GM21360 (cell line): ENCODE measurements at regions not wholly inside any gene's neighbourhood (a gene's known extent, or its start where the extent isn't known, plus 50 kb on each side); places are given as distances from the start of the nearest gene placed in this dataset.
"Not testable (repeated sequence)": the region's sequence is repeated elsewhere in the genome, so short reads cannot be mapped to it uniquely, and the experiment has no call there.

Experiments
- ATAC-seq: cut with Tn5 transposase; IDR thresholded peaks from one replicate; pipeline ENCODE4 v1.9.1; 2021; ENCODE audit warnings: mild to moderate bottlenecking, moderate library complexity; ENCODE audit not compliant: unreplicated experiment

- ATAC-seq: no peak
Measured at GRCh38 chr6:99143108-99143861, 195.5 kb upstream of the FBXL4 start.

GRCh38 chr6:99141906-99142305, 194.2 kb upstream of the FBXL4 start:
- ATAC-seq: not testable (repeated sequence)

GRCh38 chr6:99138445-99138844, 190.7 kb upstream of the FBXL4 start:
- no peak for ATAC-seq

- ATAC-seq: no peak
Measured at GRCh38 chr6:99137314-99137713, 189.6 kb upstream of the FBXL4 start.

- no peak for ATAC-seq
Measured at GRCh38 chr6:99136488-99136887, 188.7 kb upstream of the FBXL4 start.

- no peak for ATAC-seq
Measured at GRCh38 chr6:99132026-99132635, 184.4 kb upstream of the FBXL4 start.

- no peak for ATAC-seq
Measured at GRCh38 chr6:99130897-99131873, 183.4 kb upstream of the FBXL4 start.

GRCh38 chr6:99129835-99130234, 182.1 kb upstream of the FBXL4 start:
- ATAC-seq: no peak

GRCh38 chr6:99121748-99122147, 174.0 kb upstream of the FBXL4 start:
- no peak for ATAC-seq

GRCh38 chr6:99120641-99121040, 172.9 kb upstream of the FBXL4 start:
- ATAC-seq: no peak

GRCh38 chr6:99119109-99120031, 171.6 kb upstream of the FBXL4 start:
- ATAC-seq: peak; percentile 62

GRCh38 chr6:99114769-99115406, 167.1 kb upstream of the FBXL4 start:
- no peak for ATAC-seq

- no peak for ATAC-seq
Measured at GRCh38 chr6:99111590-99111989, 163.8 kb upstream of the FBXL4 start.

- ATAC-seq: no peak
Measured at GRCh38 chr6:99110029-99110428, 162.3 kb upstream of the FBXL4 start.

GRCh38 chr6:99104218-99104617, 156.5 kb upstream of the FBXL4 start:
- no peak for ATAC-seq

GRCh38 chr6:99099243-99099642, 151.5 kb upstream of the FBXL4 start:
- ATAC-seq: no peak

- no peak for ATAC-seq
Measured at GRCh38 chr6:99096170-99096569, 148.4 kb upstream of the FBXL4 start.

GRCh38 chr6:99093456-99094190, 145.9 kb upstream of the FBXL4 start:
- ATAC-seq: no peak

GRCh38 chr6:99092461-99092860, 144.7 kb upstream of the FBXL4 start:
- ATAC-seq: peak; percentile 19
